ENCODE measurements at regions not wholly inside any gene's neighbourhood (a gene's known extent, or its start where the extent isn't known, plus 50 kb on each side); places are given as distances from the start of the nearest gene placed in this dataset.

DNA sequence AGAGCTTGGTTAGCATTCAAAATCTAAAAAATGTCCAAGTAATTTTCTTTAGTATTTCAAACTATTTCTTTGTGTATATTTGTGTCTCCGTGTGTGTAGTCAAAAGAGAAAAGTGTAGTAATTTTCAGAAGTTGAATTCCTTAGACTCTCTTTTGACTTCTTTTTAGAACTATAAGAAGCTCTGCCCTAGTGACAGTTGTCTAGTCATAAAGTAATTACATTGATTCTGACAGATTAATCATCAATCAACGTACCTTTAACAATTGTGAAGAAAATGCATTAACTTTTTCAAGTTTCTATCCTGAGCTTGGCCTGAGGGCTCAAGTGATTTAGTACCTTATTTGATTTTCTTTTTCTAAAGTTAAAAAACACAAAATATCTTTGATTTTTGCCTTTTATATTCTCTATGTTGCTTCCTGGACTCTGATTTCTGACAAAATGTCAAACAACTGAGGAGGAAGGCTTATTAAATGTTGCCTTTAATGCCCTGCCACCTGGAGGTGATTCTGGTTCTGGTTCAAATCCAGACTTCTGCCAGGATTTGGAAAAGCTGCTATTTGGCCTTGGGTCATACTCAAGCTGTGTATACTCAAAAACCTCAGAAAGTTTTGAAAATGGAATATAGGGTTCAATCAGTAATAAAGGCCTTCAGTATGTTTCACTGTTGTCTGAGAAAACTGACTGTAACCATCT is 653.6 kb downstream of the NSUN3 start:
- Histone ChIP-seq H3K27ac (ENCODE audit: extremely low read depth, low read depth, low read length) (no peak overlapping the region), H3K36me3 (ENCODE audit: control insufficient read depth in 2 of 2, insufficient read depth in 1 of 2, low read length in 2 of 2) (no peaks in the 10 kb centered on the region), H3K4me1 (ENCODE audit: control insufficient read depth, insufficient read depth, low read length) (no peaks in the 10 kb centered on the region), H3K9me3 (ENCODE audit: control insufficient read depth, insufficient read depth, low read depth, low read length) (no peaks in the 10 kb centered on the region), H3K4me3 (ENCODE audit: low read depth, low read length) (no peak overlapping the region)
- TF ChIP-seq, protein P1, sequence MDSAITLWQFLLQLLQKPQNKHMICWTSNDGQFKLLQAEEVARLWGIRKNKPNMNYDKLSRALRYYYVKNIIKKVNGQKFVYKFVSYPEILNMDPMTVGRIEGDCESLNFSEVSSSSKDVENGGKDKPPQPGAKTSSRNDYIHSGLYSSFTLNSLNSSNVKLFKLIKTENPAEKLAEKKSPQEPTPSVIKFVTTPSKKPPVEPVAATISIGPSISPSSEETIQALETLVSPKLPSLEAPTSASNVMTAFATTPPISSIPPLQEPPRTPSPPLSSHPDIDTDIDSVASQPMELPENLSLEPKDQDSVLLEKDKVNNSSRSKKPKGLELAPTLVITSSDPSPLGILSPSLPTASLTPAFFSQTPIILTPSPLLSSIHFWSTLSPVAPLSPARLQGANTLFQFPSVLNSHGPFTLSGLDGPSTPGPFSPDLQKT (IDR thresholded peaks at IDR 0.05; ENCODE audit: borderline replicate concordance, low read depth, low read length): no peak
- TF ChIP-seq TRIM28 (IDR thresholded peaks at IDR 0.05; ENCODE audit: borderline replicate concordance, low read length) (no peak), ZSCAN4 (tag by site-specific recombination; IDR thresholded peaks at IDR 0.05) (no peak), ZNF248 (tag by site-specific recombination; IDR thresholded peaks at IDR 0.05) (no peak), YY2 (tag by site-specific recombination; IDR thresholded peaks at IDR 0.05) (no peak), ZFHX2 (tag by site-specific recombination; conservative IDR thresholded peaks at IDR 0.05) (no peak), MYNN (tag by site-specific recombination; IDR thresholded peaks at IDR 0.05; ENCODE audit: borderline replicate concordance) (no peak), ZNF133 (tag by site-specific recombination; IDR thresholded peaks at IDR 0.05) (no peak), ZNF654 (tag by site-specific recombination; IDR thresholded peaks at IDR 0.05; ENCODE audit: low read depth) (no peak), ZNF791 (tag by site-specific recombination; IDR thresholded peaks at IDR 0.05) (no peak)
- ChIA-PET CTCF (no interaction called here), POLR2A (no interaction called here)

DNA sequence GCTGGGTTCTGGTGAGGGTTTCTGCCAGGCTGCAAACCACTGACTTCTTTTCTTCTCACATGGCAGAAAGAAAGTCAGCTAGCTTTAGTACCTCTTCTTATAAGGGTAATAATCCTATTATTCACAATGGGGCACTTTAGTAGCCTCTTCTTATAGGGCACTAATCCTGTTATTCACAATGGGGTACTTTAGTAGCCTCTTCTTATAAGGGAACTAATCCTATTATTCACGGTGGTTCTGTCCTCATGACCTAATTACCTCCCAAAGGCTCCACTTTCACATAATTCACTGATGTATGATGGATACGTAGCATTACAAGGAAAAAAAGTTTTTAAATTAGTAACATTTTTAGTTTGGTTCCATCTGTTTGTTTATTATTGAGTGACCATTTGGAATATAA is 671.3 kb downstream of the NSUN3 start:
- H3K4me1 ChIP-seq (ENCODE audit: control insufficient read depth, insufficient read depth, low read length): no peaks in the 10 kb centered on the region
- no peaks in the 10 kb centered on the region for H3K9me3 ChIP-seq (ENCODE audit: control insufficient read depth, insufficient read depth, low read depth, low read length)
- H3K36me3 ChIP-seq (ENCODE audit: control insufficient read depth in 2 of 2, insufficient read depth in 1 of 2, low read length in 2 of 2): no peaks in the 10 kb centered on the region
- POLR2A ChIA-PET: no interaction called here
- CTCF ChIA-PET: no interaction called here
- H3K27ac ChIP-seq (ENCODE audit: extremely low read depth, low read depth, low read length): no peak overlapping the region
- TF ChIP-seq ZNF664 (tag by site-specific recombination; IDR thresholded peaks at IDR 0.05) (no peak), OVOL3 (tag by site-specific recombination; IDR thresholded peaks at IDR 0.05) (no peak), SP7 (tag by site-specific recombination; IDR thresholded peaks at IDR 0.05) (no peak), KLF16 (tag by site-specific recombination; IDR thresholded peaks at IDR 0.05) (no peak), ZNF513 (tag by site-specific recombination; IDR thresholded peaks at IDR 0.05) (no peak), ZNF175 (tag by site-specific recombination; IDR thresholded peaks at IDR 0.05) (no peak), ZNF623 (tag by site-specific recombination; IDR thresholded peaks at IDR 0.05) (no peak)
- TF ChIP-seq, protein P2, sequence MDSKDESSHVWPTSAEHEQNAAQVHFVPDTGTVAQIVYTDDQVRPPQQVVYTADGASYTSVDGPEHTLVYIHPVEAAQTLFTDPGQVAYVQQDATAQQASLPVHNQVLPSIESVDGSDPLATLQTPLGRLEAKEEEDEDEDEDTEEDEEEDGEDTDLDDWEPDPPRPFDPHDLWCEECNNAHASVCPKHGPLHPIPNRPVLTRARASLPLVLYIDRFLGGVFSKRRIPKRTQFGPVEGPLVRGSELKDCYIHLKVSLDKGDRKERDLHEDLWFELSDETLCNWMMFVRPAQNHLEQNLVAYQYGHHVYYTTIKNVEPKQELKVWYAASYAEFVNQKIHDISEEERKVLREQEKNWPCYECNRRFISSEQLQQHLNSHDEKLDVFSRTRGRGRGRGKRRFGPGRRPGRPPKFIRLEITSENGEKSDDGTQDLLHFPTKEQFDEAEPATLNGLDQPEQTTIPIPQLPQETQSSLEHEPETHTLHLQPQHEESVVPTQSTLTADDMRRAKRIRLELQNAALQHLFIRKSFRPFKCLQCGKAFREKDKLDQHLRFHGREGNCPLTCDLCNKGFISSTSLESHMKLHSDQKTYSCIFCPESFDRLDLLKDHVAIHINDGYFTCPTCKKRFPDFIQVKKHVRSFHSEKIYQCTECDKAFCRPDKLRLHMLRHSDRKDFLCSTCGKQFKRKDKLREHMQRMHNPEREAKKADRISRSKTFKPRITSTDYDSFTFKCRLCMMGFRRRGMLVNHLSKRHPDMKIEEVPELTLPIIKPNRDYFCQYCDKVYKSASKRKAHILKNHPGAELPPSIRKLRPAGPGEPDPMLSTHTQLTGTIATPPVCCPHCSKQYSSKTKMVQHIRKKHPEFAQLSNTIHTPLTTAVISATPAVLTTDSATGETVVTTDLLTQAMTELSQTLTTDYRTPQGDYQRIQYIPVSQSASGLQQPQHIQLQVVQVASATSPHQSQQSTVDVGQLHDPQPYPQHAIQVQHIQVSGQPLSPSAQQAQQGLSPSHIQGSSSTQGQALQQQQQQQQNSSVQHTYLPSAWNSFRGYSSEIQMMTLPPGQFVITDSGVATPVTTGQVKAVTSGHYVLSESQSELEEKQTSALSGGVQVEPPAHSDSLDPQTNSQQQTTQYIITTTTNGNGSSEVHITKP (tag by site-specific recombination; IDR thresholded peaks at IDR 0.05): no peak
- H3K4me3 ChIP-seq (ENCODE audit: low read depth, low read length): no peak overlapping the region

Data from HEK293 (cell line).